DOHH2 (cell line): ENCODE measurements at regions not wholly inside any gene's neighbourhood (a gene's known extent, or its start where the extent isn't known, plus 50 kb on each side); places are given as distances from the start of the nearest gene placed in this dataset.

Source experiments
- EZH2phosphoT487 ChIP-seq: fragments of 200-600 bp; sonication (generic); IDR thresholded peaks from 2 replicates; pipeline ENCODE4 v1.6.1; 2017; ENCODE audit warnings: borderline replicate concordance, mild to moderate bottlenecking, antibody characterized with exemption, low read length, moderate library complexity, mixed read lengths
- TF ChIP-seq, protein P1 (sequence below): fragments of 200-600 bp; sonication (generic); IDR thresholded peaks from one replicate; pipeline ENCODE4 v1.5.1; 2014; ENCODE audit warnings: antibody characterized with exemption, mild to moderate bottlenecking, low read depth, low read length; ENCODE audit not compliant: poor library complexity, severe bottlenecking

DNA sequence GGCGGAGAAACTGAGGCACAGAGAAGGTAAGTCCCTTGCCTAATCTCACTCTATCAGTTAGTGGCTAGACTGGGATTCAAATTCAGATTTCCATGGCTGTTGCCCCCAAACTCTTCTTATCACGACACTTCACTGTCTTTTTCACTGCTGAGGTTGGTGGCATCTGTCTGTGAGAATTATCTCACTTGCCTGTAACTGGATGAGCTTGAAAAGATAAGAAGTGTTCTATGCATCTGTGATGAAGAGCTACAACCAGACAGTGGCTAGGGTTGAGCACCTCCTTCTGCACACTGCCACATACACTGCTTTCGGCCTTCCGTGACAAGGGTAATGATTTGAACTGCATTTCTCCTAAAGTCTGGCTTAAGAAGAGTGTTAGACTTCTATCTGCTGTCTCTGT lies 107.9 kb upstream of the TEX13D start:
- TF ChIP-seq, protein P1, sequence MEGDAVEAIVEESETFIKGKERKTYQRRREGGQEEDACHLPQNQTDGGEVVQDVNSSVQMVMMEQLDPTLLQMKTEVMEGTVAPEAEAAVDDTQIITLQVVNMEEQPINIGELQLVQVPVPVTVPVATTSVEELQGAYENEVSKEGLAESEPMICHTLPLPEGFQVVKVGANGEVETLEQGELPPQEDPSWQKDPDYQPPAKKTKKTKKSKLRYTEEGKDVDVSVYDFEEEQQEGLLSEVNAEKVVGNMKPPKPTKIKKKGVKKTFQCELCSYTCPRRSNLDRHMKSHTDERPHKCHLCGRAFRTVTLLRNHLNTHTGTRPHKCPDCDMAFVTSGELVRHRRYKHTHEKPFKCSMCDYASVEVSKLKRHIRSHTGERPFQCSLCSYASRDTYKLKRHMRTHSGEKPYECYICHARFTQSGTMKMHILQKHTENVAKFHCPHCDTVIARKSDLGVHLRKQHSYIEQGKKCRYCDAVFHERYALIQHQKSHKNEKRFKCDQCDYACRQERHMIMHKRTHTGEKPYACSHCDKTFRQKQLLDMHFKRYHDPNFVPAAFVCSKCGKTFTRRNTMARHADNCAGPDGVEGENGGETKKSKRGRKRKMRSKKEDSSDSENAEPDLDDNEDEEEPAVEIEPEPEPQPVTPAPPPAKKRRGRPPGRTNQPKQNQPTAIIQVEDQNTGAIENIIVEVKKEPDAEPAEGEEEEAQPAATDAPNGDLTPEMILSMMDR, result no peak
- no peak for TF ChIP-seq EZH2phosphoT487
